DND-41 (cell line): ENCODE measurements at regions not wholly inside any gene's neighbourhood (a gene's known extent, or its start where the extent isn't known, plus 50 kb on each side); places are given as distances from the start of the nearest gene placed in this dataset.

Source experiments
- EZH2 ChIP-seq: IDR thresholded peaks from 3 replicates; pipeline ENCODE4 v1.6.1; 2012; ENCODE audit warnings: borderline replicate concordance, low read depth, mild to moderate bottlenecking, moderate library complexity, low read length, inconsistent platforms; ENCODE audit not compliant: severe bottlenecking
- TF ChIP-seq, protein P1 (sequence below): IDR thresholded peaks from 2 replicates; pipeline ENCODE4 v1.5.1; 2012; ENCODE audit warnings: borderline replicate concordance, low read length, moderate library complexity, mild to moderate bottlenecking; ENCODE audit not compliant: poor library complexity, severe bottlenecking; ENCODE audit errors: extremely low read depth

DNA sequence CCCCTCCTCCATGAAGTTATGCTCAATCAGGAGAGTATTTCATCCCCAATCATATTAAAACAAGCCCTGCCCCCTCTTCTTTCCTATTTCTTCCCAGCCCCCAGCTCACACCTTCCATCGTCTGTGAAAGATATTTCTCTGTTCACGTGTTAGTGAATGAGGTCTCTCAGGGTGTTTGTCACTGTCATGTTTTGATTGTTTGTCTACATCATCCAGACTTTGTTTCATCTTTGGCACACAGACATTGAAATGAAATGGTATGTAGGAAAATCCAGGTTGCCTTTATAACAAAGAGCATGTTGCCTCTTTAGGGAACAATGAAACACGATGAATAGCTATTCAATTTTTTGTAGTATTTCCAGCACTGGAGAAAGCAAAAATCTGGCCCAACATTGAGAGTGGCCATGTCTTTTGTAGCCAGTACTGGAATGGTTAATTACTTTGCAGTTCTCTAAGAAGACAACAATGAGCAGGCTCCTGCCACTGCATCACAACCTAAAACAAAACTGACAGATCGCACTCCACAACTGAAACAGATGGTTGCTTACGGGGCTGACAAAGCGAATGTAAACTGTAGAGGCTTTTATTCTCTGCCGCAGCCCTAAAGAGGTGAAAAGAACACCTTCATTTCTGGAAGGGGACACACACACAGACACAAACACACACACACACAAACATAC lies 543.6 kb upstream of the CITED2 start:
- TF ChIP-seq, protein P1, sequence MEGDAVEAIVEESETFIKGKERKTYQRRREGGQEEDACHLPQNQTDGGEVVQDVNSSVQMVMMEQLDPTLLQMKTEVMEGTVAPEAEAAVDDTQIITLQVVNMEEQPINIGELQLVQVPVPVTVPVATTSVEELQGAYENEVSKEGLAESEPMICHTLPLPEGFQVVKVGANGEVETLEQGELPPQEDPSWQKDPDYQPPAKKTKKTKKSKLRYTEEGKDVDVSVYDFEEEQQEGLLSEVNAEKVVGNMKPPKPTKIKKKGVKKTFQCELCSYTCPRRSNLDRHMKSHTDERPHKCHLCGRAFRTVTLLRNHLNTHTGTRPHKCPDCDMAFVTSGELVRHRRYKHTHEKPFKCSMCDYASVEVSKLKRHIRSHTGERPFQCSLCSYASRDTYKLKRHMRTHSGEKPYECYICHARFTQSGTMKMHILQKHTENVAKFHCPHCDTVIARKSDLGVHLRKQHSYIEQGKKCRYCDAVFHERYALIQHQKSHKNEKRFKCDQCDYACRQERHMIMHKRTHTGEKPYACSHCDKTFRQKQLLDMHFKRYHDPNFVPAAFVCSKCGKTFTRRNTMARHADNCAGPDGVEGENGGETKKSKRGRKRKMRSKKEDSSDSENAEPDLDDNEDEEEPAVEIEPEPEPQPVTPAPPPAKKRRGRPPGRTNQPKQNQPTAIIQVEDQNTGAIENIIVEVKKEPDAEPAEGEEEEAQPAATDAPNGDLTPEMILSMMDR: no peak
- no peak for TF ChIP-seq EZH2
